HL-60 (cell line): ENCODE measurements at regions not wholly inside any gene's neighbourhood (a gene's known extent, or its start where the extent isn't known, plus 50 kb on each side); places are given as distances from the start of the nearest gene placed in this dataset.
"Not testable (repeated sequence)": the region's sequence is repeated elsewhere in the genome, so short reads cannot be mapped to it uniquely, and the experiment has no call there.

Source experiments
- DNase-seq, 2 experiments: peaks; one replicate each; pipeline ENCODE4 v3.0.0-alpha.2; 2010 to 2020; ENCODE audit warnings: low read depth in 1 of 2, low spot score in 1 of 2
- H3K27ac ChIP-seq: fragments of 250-450 bp; sonication (Bioruptor Pico); replicated peaks from 2 replicates; pipeline ENCODE4 v1.5.1; 2020; ENCODE audit warnings: mild to moderate bottlenecking, moderate library complexity
- H3K27me3 ChIP-seq: fragments of 250-450 bp; sonication (Bioruptor Pico); 2 replicates; pipeline ENCODE4 v1.5.1; 2021; ENCODE audit warnings: mild to moderate bottlenecking, moderate library complexity; ENCODE audit not compliant: insufficient read depth, poor library complexity, severe bottlenecking
- H3K4me3 ChIP-seq: replicated peaks from 2 replicates; pipeline ENCODE4 v1.5.1; 2011; ENCODE audit warnings: mild to moderate bottlenecking, control low read depth, low read length; ENCODE audit not compliant: insufficient read depth
- CTCF ChIP-seq: IDR thresholded peaks from one replicate; pipeline ENCODE4 v1.5.1; 2011; ENCODE audit warnings: low read length, control low read depth, inconsistent platforms; ENCODE audit not compliant: insufficient read depth
- GABPA ChIP-seq: IDR thresholded peaks from 2 replicates; pipeline ENCODE4 v1.6.1; 2012; ENCODE audit warnings: low read depth
- POLR2AphosphoS5 ChIP-seq: IDR thresholded peaks from 2 replicates; pipeline ENCODE4 v1.6.1; 2012; ENCODE audit warnings: low read depth
- REST ChIP-seq: IDR thresholded peaks from 2 replicates; pipeline ENCODE4 v1.6.1; 2012; ENCODE audit warnings: low read depth; ENCODE audit not compliant: insufficient replicate concordance
- SPI1 ChIP-seq: IDR thresholded peaks from 2 replicates; pipeline ENCODE4 v1.6.1; 2012; ENCODE audit warnings: low read depth, mild to moderate bottlenecking, borderline replicate concordance

GRCh38 chr5:54379590-54379989, 69.2 kb upstream of the ARL15 start:
- Histone ChIP-seq H3K27me3 (no peaks in the 10 kb centered on the region), H3K27ac (no peak overlapping the region), H3K4me3 (no peak overlapping the region)
- no peak for DNase-seq
- TF ChIP-seq POLR2AphosphoS5: no peak
- TF ChIP-seq SPI1: no peak
- TF ChIP-seq GABPA: no peak
- no peak for TF ChIP-seq REST
- TF ChIP-seq CTCF: no peak

GRCh38 chr5:54378707-54379106, 68.3 kb upstream of the ARL15 start:
- H3K27ac ChIP-seq: no peak overlapping the region
- DNase-seq: no peak
- no peaks in the 10 kb centered on the region for H3K27me3 ChIP-seq
- no peak for TF ChIP-seq GABPA
- TF ChIP-seq POLR2AphosphoS5: no peak
- no peak for TF ChIP-seq CTCF
- TF ChIP-seq REST: no peak
- no peak for TF ChIP-seq SPI1
- H3K4me3 ChIP-seq: no peak overlapping the region

- not testable (repeated sequence) for H3K27ac ChIP-seq, DNase-seq, H3K27me3 ChIP-seq, H3K4me3 ChIP-seq
Observed at GRCh38 chr5:54377339-54377738, 67.0 kb upstream of the ARL15 start.

- TF ChIP-seq POLR2AphosphoS5 (no peak), CTCF (no peak), REST (no peak), SPI1 (no peak), GABPA (no peak)
- Histone ChIP-seq H3K27ac (no peak overlapping the region), H3K27me3 (peaks cover 4% of the 10 kb centered on the region), H3K4me3 (no peak overlapping the region)
- no peak for DNase-seq
Observed at GRCh38 chr5:54370982-54371381, 60.6 kb upstream of the ARL15 start.
